Spleen (tissue), 11 donors: ENCODE measurements at regions not wholly inside any gene's neighbourhood (a gene's known extent, or its start where the extent isn't known, plus 50 kb on each side); places are given as distances from the start of the nearest gene placed in this dataset.

Experiments used
- DNase-seq: peaks from one replicate; pipeline ENCODE4 v3.0.0-alpha.2; 2020
- H3K27ac ChIP-seq, 8 donors: fragments of 200-600 bp; sonication (generic) in 7 of 8; 1 replicate in 4 of 8; 2 replicates in 4 of 8; pipeline versions ENCODE4 v1.5.0 to v1.8.0; 2016 to 2021; ENCODE audit warnings: inconsistent platforms in 4 of 8, mild to moderate bottlenecking in 4 of 8, moderate library complexity in 1 of 8
- H3K27me3 ChIP-seq, 7 donors: fragments of 200-600 bp; sonication (generic) in 6 of 7; replicated peaks in 1 of 7; 1 replicate in 4 of 7; 2 replicates in 3 of 7; pipeline versions ENCODE4 v1.5.0 to v1.8.0; 2016 to 2021; ENCODE audit warnings: inconsistent platforms in 3 of 7, mild to moderate bottlenecking in 1 of 7
- H3K36me3 ChIP-seq, 6 donors: fragments of 200-600 bp; sonication (generic) in 5 of 6; 1 replicate in 4 of 6; 2 replicates in 2 of 6; pipeline versions ENCODE4 v1.5.0 to v1.8.0; 2016 to 2021; ENCODE audit warnings: inconsistent platforms in 2 of 6
- H3K4me1 ChIP-seq, 6 donors: fragments of 200-600 bp; sonication (generic) in 5 of 6; 1 replicate in 3 of 6; 2 replicates in 3 of 6; pipeline versions ENCODE4 v1.5.0 to v1.8.0; 2016 to 2021; ENCODE audit warnings: inconsistent platforms in 3 of 6
- H3K4me3 ChIP-seq, 8 donors: fragments of 200-600 bp; sonication (generic) in 7 of 8; 1 replicate in 4 of 8; 2 replicates in 4 of 8; pipeline versions ENCODE4 v1.5.0 to v1.8.0; 2016 to 2021; ENCODE audit warnings: inconsistent platforms in 4 of 8, mild to moderate bottlenecking in 4 of 8, moderate library complexity in 2 of 8
- H3K9me3 ChIP-seq, 8 donors: fragments of 200-600 bp; sonication (generic) in 7 of 8; 1 replicate in 4 of 8; 2 replicates in 4 of 8; pipeline versions ENCODE4 v1.5.0 to v1.8.0; 2016 to 2021; ENCODE audit warnings: inconsistent platforms in 4 of 8
- POLR2A ChIP-seq, 3 donors: fragments of 450-650 bp; IDR thresholded peaks; one replicate each; pipeline ENCODE4 v1.5.1; 2017; ENCODE audit warnings: antibody characterized with exemption in 3 of 3, mild to moderate bottlenecking in 1 of 3
- POLR2AphosphoS5 ChIP-seq, 3 donors: sonication (generic); formaldehyde crosslinking; IDR thresholded peaks; one replicate each; pipeline ENCODE4 v1.5.1; 2017; ENCODE audit warnings: antibody characterized with exemption in 3 of 3
- WGBS, 5 donors: extraction: QIAGEN DNeasy Blood & Tissue Kit in 3 of 5; methylation state at CpG; one replicate each; pipeline versions ENCODE4 v1.1.5 to v1.1.7; 2013 to 2018; 5-methylcytosine and 5-hydroxymethylcytosine counted together
- intact Hi-C: fragments of 100-400 bp; cut with DNase I; formaldehyde crosslinking; loops from one replicate; pipeline ENCODE4 v1.15.0; 2023; ENCODE audit warnings: low total_unique reads
- TF ChIP-seq, protein P1 (sequence below), 11 experiments: fragments of 200-600 bp in 7 of 11; fragments of 450-650 bp in 4 of 11; sonication (generic) in 4 of 11; IDR thresholded peaks in 8 of 11; conservative IDR thresholded peaks in 3 of 11; 1 replicate in 7 of 11; 2 replicates in 4 of 11; pipeline versions ENCODE4 v1.4.0 to v1.8.0; 2016 to 2021; ENCODE audit warnings: antibody characterized with exemption in 11 of 11, inconsistent platforms in 4 of 11, mild to moderate bottlenecking in 1 of 11
- donor health status: healthy with polysubstance abuse.
- donor health status: DM: no; HTN: no; CAD: no; lungs with moderate emphysema.
- donor health status: DM: no; HTN: no; CAD: no.
- donor health status: Bipolar disorder and iron deficiency.
- donor health status: healthy.
- donor health status: DM: no; HTN: no; CAD: no.
- donor health status: DM: yes; HTN: yes; CAD: no.

DNA sequence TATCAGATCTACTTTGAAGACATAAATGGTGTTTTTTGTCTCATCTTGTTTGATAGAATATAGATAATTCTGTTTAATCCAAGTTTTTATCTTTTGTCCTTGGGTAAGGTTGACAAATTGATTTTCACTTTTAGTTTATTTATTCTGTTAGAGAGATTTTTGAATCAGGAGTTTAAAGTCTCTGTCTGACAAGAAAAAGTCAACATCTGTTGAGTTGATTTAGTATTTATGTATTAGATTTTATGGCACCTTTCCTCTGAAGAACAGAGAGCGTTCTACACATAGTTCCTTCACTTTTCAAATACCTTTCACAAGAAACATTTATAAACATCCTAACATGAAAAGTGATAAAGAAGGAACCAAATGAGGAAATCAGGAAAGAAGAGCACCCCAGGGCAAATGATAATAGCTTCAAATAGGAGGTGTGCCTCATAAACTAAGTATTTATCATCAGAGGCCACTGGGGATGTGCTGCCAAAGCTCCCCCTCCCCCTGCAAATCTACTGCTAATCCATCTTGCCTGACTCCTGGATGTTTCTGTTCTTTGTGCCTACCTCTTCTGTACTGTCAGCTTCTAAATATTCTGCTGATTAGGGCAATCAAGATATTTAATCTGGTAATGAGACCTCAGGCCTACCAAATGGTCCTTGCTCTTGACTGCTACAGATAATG, 457.7 kb upstream of the CHD1 start:
- intact Hi-C loops = no loop called here
- H3K27me3 ChIP-seq = no peaks in the 10 kb centered on the region
- peaks cover 0 to 32% (median 21%) of the 10 kb centered on the region in 8 donors for H3K9me3 ChIP-seq
- WGBS, 5 donors = 75 to 85% (median 76%) methylated on average over 1 of the region's 1 CpG
- DNase-seq = no peak
- TF ChIP-seq, protein P1, sequence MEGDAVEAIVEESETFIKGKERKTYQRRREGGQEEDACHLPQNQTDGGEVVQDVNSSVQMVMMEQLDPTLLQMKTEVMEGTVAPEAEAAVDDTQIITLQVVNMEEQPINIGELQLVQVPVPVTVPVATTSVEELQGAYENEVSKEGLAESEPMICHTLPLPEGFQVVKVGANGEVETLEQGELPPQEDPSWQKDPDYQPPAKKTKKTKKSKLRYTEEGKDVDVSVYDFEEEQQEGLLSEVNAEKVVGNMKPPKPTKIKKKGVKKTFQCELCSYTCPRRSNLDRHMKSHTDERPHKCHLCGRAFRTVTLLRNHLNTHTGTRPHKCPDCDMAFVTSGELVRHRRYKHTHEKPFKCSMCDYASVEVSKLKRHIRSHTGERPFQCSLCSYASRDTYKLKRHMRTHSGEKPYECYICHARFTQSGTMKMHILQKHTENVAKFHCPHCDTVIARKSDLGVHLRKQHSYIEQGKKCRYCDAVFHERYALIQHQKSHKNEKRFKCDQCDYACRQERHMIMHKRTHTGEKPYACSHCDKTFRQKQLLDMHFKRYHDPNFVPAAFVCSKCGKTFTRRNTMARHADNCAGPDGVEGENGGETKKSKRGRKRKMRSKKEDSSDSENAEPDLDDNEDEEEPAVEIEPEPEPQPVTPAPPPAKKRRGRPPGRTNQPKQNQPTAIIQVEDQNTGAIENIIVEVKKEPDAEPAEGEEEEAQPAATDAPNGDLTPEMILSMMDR (IDR thresholded peaks at IDR 0.05 in 8 of 11, conservative IDR thresholded peaks at IDR 0.05 in 3 of 11) = no peak
- TF ChIP-seq POLR2AphosphoS5 (IDR thresholded peaks at IDR 0.05) (no peak), POLR2A (IDR thresholded peaks at IDR 0.05) (no peak)
- H3K4me1 ChIP-seq = no peaks in the 10 kb centered on the region
- H3K27ac ChIP-seq = no peak overlapping the region
- H3K36me3 ChIP-seq = no peaks in the 10 kb centered on the region
- H3K4me3 ChIP-seq = no peak overlapping the region

DNA sequence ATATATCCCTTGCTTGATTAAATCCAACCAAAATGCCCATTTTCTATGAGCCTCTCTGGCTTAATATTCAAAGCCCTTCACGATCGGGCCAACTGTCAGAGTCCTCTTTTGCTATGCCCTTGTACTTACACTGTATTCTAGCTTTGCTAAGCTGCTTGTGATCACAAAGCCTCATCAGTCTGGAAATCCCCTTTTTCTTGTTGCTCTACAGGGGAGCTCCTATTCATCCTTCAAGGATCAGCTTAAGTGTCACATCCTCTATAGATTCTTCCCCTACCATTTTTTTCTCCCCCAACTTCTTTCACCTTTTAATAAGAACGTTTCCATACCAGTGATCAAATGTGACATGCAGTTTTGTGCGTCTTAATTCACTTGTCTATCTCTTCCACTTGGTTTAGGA, 450.4 kb upstream of the CHD1 start:
- no peaks in the 10 kb centered on the region for H3K4me1 ChIP-seq
- H3K27me3 ChIP-seq = no peaks in the 10 kb centered on the region
- intact Hi-C loops = no loop called here
- no peaks in the 10 kb centered on the region for H3K36me3 ChIP-seq
- 62 to 75% (median 66%) methylated on average over 4 of the region's 4 CpGs for WGBS, 5 donors
- peaks cover 0 to 26% (median 18%) of the 10 kb centered on the region in 8 donors for H3K9me3 ChIP-seq
- DNase-seq = no peak
- no peak overlapping the region for H3K27ac ChIP-seq
- TF ChIP-seq, protein P1 (IDR thresholded peaks at IDR 0.05 in 8 of 11, conservative IDR thresholded peaks at IDR 0.05 in 3 of 11) = no peak
- no peak for TF ChIP-seq POLR2A (IDR thresholded peaks at IDR 0.05)
- no peak for TF ChIP-seq POLR2AphosphoS5 (IDR thresholded peaks at IDR 0.05)
- no peak overlapping the region for H3K4me3 ChIP-seq

DNA sequence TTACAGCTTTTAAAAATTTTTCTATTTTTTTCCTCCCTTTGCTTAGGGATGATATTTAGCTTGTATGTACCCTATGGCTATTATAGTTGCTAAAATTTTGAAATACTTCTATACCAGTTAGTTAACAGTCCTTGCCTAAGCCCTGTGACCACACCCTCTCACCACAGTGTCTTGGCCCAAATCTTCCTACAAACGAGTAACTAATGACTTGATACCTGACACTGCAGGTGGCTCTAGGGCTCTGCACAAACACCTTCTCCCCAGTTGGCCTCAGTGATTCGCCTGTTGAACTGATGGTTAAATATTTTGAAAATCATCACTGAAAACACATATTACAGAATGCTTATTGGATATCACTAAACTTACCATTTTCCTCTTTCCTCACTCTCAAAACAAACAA, 449.6 kb upstream of the CHD1 start:
- no peak for DNase-seq
- WGBS, 5 donors = 45 to 71% (median 68%) methylated on average over 2 of the region's 2 CpGs
- H3K9me3 ChIP-seq = peaks cover 0 to 18% (median 12%) of the 10 kb centered on the region in 8 donors
- H3K4me3 ChIP-seq = no peak overlapping the region
- no peaks in the 10 kb centered on the region for H3K27me3 ChIP-seq
- intact Hi-C loops = no loop called here
- H3K36me3 ChIP-seq = no peaks in the 10 kb centered on the region
- H3K4me1 ChIP-seq = no peaks in the 10 kb centered on the region
- no peak for TF ChIP-seq POLR2AphosphoS5 (IDR thresholded peaks at IDR 0.05)
- no peak for TF ChIP-seq POLR2A (IDR thresholded peaks at IDR 0.05)
- TF ChIP-seq, protein P1 (IDR thresholded peaks at IDR 0.05 in 8 of 11, conservative IDR thresholded peaks at IDR 0.05 in 3 of 11) = no peak
- no peak overlapping the region for H3K27ac ChIP-seq

DNA sequence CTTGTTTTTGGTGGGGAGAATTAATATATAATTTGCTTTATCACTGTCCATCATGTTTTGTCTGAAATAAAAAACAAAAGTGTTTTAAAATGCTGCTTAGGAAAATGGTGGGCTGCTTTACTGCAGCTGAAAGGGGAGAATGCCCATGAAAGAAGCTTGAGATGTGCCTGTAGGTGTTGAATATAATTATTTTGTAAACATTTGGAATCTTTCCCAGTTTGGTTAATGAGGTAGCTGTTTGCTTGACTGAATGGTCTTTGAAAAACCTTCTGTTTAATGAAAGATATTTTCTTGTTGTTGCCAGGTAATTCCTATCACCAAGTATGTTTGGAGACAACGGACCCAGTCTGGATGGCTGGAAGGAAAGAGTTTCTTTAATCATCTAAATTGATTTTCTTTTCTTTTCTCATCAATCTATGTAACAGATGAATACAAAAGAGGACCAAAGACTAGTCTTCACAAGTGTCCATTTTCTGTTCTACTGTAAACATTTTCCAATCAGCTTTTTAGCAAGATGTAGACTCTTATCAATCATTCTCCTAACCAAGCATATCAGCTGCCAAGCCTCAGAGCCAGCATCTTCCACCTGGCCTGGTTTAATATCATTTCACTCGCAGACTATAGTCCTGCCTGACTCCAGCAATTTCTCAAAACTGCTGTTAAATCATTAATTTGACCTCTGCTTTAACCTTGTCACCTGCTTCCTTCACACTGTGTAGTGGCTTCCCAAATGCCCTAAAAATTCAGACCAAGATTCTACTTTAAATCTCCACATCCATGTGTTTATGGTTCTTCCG, 441.2 kb upstream of the CHD1 start:
- no peak overlapping the region for H3K27ac ChIP-seq
- intact Hi-C loops = no loop called here
- 52 to 72% (median 62%) methylated on average over 3 of the region's 3 CpGs for WGBS, 5 donors
- no peaks in the 10 kb centered on the region for H3K4me1 ChIP-seq
- no peaks in the 10 kb centered on the region for H3K27me3 ChIP-seq
- H3K9me3 ChIP-seq = no peaks in the 10 kb centered on the region
- no peak for DNase-seq
- H3K36me3 ChIP-seq = no peaks in the 10 kb centered on the region
- no peak overlapping the region for H3K4me3 ChIP-seq
- TF ChIP-seq POLR2AphosphoS5 (IDR thresholded peaks at IDR 0.05) (no peak), POLR2A (IDR thresholded peaks at IDR 0.05) (no peak)
- TF ChIP-seq, protein P1 (IDR thresholded peaks at IDR 0.05 in 8 of 11, conservative IDR thresholded peaks at IDR 0.05 in 3 of 11) = no peak
